ENCODE measurements at regions not wholly inside any gene's neighbourhood (a gene's known extent, or its start where the extent isn't known, plus 50 kb on each side); places are given as distances from the start of the nearest gene placed in this dataset.

- no peak for TF ChIP-seq CTCF (conservative IDR thresholded peaks at IDR 0.05; ENCODE audit: low read depth, low read length)
- no peak overlapping the region for H3K4me3 ChIP-seq (ENCODE audit: low read length)
- no peak for DNase-seq (ENCODE audit: low read depth)
Observed at GRCh38 chr10:106226828-106227227, 937.7 kb downstream of the SORCS1 start.

- no peak for TF ChIP-seq CTCF (conservative IDR thresholded peaks at IDR 0.05; ENCODE audit: low read depth, low read length)
- no peak for DNase-seq (ENCODE audit: low read depth)
- no peak overlapping the region for H3K4me3 ChIP-seq (ENCODE audit: low read length)
Observed at GRCh38 chr10:106226142-106226541, 938.4 kb downstream of the SORCS1 start.

- DNase-seq (ENCODE audit: low read depth), result no peak
- TF ChIP-seq CTCF (conservative IDR thresholded peaks at IDR 0.05; ENCODE audit: low read depth, low read length), result no peak
- H3K4me3 ChIP-seq (ENCODE audit: low read length), result no peak overlapping the region
Observed at GRCh38 chr10:106224676-106225075, 939.8 kb downstream of the SORCS1 start.

GRCh38 chr10:106217627-106218026 lies 946.9 kb downstream of the SORCS1 start:
- TF ChIP-seq CTCF (conservative IDR thresholded peaks at IDR 0.05; ENCODE audit: low read depth, low read length), result no peak
- DNase-seq (ENCODE audit: low read depth), result no peak
- H3K4me3 ChIP-seq (ENCODE audit: low read length), result no peak overlapping the region

GRCh38 chr10:106216085-106216484 lies 948.4 kb downstream of the SORCS1 start:
- TF ChIP-seq CTCF (conservative IDR thresholded peaks at IDR 0.05; ENCODE audit: low read depth, low read length), result no peak
- no peak overlapping the region for H3K4me3 ChIP-seq (ENCODE audit: low read length)
- no peak for DNase-seq (ENCODE audit: low read depth)

- TF ChIP-seq CTCF (conservative IDR thresholded peaks at IDR 0.05; ENCODE audit: low read depth, low read length), result no peak
- H3K4me3 ChIP-seq (ENCODE audit: low read length), result no peak overlapping the region
- no peak for DNase-seq (ENCODE audit: low read depth)
Observed at GRCh38 chr10:106214243-106214642, 950.3 kb downstream of the SORCS1 start.

GRCh38 chr10:106213493-106213892 lies 951.0 kb downstream of the SORCS1 start:
- TF ChIP-seq CTCF (conservative IDR thresholded peaks at IDR 0.05; ENCODE audit: low read depth, low read length), result no peak
- no peak overlapping the region for H3K4me3 ChIP-seq (ENCODE audit: low read length)
- no peak for DNase-seq (ENCODE audit: low read depth)

All from retinal pigment epithelial cell (primary cell).